ENCODE measurements at regions not wholly inside any gene's neighbourhood (a gene's known extent, or its start where the extent isn't known, plus 50 kb on each side); places are given as distances from the start of the nearest gene placed in this dataset.

GRCh38 chrX:150012647-150013381 is 74.5 kb upstream of the EOLA2 start:
- TF ChIP-seq CTCF (IDR thresholded peaks at IDR 0.05; ENCODE audit: insufficient read depth, low read length): no peak
- TF ChIP-seq GABPA (IDR thresholded peaks at IDR 0.05; ENCODE audit: low read depth): no peak
- TF ChIP-seq REST (IDR thresholded peaks at IDR 0.05; ENCODE audit: insufficient replicate concordance, low read depth): no peak
